C4-2B (cell line): ENCODE measurements at regions not wholly inside any gene's neighbourhood (a gene's known extent, or its start where the extent isn't known, plus 50 kb on each side); places are given as distances from the start of the nearest gene placed in this dataset.

Experiments
- H3K27ac ChIP-seq: fragments of 450-650 bp; 2 replicates; pipeline ENCODE4 v1.5.1; 2017
- ZFX ChIP-seq: fragments of 450-650 bp; IDR thresholded peaks from 2 replicates; pipeline ENCODE4 v1.6.1; 2017
- TF ChIP-seq, protein P1 (sequence below): fragments of 450-650 bp; conservative IDR thresholded peaks from 2 replicates; pipeline ENCODE4 v1.5.1; 2017; ENCODE audit warnings: mild to moderate bottlenecking

DNA sequence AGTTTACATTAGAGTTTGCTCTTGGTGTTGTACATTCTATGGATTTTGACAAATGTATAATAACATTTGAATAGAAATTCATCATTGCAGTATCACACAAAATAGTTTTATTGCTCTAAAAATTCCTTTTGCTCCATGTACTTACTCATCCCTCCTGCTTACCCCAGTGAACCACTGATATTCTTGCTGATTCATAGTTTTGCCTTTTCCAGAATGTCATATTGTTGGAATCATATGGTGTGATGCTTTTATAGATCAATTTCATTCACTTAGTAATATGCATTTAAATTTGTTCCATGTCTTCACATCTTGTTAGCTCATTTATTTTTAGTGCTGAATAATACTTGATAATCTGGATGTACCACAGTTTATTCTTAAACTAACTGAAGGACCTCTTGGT is 1593.2 kb downstream of the C4orf33 start:
- no peak for TF ChIP-seq ZFX
- no peak overlapping the region for H3K27ac ChIP-seq

DNA sequence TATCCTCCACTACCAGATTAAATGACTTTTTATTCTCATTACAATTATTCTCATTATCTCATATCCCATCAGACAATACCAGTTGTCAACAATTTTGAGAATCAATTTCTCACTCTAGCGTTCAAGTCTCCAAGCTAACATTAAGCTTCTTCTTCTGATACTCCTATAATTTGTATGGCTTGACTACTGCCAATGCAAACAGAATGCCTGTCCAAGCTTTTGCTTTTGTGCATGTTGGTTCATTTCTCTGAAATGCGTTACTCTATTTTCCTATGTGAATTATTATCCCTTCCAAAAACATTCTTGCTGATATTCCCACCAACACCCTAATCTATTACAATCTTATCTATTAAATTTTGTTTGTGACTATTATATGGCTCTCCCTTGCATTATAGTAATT is 1602.3 kb downstream of the C4orf33 start:
- TF ChIP-seq, protein P1, sequence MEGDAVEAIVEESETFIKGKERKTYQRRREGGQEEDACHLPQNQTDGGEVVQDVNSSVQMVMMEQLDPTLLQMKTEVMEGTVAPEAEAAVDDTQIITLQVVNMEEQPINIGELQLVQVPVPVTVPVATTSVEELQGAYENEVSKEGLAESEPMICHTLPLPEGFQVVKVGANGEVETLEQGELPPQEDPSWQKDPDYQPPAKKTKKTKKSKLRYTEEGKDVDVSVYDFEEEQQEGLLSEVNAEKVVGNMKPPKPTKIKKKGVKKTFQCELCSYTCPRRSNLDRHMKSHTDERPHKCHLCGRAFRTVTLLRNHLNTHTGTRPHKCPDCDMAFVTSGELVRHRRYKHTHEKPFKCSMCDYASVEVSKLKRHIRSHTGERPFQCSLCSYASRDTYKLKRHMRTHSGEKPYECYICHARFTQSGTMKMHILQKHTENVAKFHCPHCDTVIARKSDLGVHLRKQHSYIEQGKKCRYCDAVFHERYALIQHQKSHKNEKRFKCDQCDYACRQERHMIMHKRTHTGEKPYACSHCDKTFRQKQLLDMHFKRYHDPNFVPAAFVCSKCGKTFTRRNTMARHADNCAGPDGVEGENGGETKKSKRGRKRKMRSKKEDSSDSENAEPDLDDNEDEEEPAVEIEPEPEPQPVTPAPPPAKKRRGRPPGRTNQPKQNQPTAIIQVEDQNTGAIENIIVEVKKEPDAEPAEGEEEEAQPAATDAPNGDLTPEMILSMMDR, result no peak
- TF ChIP-seq ZFX, result no peak

DNA sequence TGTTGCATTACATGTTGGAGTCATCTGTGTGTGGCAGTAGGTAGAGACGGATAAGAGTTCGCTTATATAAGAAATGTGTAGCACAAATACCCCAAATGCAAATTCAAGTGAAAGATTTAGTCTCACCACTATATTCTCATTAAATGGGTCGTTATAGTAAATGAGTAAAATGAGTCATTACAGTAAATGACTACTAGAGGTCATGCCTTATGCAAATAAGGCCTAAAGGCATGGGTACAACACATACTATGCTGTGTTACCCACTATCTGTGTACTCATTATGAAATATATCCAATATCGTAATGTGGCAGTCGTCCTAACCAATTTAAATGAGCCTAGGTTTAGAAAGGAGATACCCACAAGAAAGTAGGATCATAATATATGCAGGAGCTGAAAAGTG is 1603.1 kb downstream of the C4orf33 start:
- no peak overlapping the region for H3K27ac ChIP-seq
- TF ChIP-seq, protein P1, result no peak
- no peak for TF ChIP-seq ZFX

More for the DNA sequence above, 1602.3 kb downstream of the C4orf33 start:
- no peak overlapping the region for H3K27ac ChIP-seq

DNA sequence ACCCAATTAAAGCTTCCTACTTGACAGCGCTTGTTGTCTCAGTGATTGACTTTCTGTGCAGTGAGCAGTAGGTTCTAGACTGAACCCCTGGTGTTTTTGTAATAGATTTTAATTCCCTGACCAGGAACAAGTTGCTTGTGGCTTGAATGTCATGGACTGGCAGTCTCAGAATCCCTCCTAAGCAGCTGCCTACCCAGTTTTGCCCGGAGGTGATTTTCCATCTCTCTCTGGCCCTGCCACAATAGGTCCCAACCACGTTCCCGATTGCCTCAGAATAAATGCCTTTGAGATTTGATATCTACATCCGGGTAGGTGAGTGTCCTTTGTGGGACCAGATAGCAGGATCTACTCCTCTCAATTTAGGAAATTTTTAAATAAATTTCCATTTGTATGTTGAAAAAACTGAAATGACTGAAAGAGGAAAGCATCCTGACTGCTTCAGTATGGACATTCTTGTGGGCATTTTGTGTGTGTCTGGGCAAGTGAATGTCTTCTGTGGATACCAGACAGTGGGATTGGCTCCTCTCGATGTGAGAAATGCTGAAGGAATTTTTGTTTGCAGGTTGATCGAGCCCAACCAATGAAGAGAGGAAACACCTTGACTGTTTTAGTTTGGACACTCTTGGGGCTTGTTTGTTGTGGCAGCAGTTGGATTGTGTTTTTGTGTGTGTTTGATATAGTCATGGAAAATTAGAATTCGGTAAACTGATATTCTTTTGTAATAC is 1607.4 kb downstream of the C4orf33 start:
- no peak overlapping the region for H3K27ac ChIP-seq
- TF ChIP-seq, protein P1, result no peak
- no peak for TF ChIP-seq ZFX

DNA sequence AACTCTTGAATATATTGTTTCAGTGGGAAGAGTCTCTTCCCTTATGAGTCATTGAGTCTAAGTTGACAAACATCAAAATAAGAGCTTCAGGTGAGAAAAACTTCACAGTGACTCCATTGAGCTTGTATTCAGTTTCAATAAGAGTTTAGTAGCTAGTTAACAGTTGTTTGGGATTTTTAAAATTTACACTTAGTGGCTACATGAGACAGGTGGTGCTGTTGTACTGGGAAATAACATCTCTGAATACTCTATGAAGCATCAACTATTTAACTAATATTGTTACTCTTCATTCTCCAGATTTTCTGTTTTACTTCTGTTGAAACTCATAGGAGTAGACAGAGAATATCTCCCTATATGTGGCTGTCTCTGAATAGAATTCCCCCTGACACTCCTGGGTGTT is 1609.1 kb downstream of the C4orf33 start:
- H3K27ac ChIP-seq, result no peak overlapping the region
- TF ChIP-seq, protein P1, result no peak
- no peak for TF ChIP-seq ZFX

DNA sequence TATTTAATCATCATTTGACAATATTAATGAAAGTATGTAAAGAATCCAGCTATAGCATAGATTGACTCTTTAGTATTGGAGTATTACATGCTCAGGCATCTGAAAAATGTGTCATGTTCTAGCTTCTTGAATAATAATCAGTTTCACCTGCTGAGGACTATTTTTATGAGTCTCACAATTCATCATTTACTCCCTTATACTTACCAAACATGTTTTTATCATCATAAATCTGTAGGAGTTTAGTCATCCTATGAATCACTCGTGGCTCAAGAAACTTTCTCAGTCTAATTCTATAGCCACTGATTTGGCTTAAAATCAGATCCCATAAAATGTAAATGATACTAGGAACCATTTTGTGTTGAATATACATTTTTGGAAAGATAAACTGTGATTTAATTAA is 1616.1 kb downstream of the C4orf33 start:
- no peak overlapping the region for H3K27ac ChIP-seq
- TF ChIP-seq ZFX, result no peak
- TF ChIP-seq, protein P1, result no peak

DNA sequence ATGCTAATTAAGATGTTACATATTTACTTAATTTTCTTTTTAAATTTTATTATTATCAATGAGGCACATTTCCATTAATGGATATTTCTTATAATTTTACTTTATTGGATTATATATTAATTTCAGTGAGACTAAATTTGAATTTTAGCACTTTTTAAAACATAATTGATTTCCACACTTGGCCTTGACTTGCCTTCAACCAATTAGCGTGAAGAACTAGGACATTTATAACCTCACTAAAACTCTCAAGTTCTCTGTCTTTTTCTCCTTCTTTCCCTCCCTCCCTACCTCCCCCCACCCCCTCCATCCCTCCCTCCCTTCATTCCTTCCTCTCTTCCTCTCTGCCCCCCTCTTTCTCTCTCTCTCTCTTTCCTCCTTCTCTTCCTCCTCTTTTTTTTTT is 1618.1 kb downstream of the C4orf33 start:
- TF ChIP-seq, protein P1, result no peak
- no peak for TF ChIP-seq ZFX
- no peak overlapping the region for H3K27ac ChIP-seq

DNA sequence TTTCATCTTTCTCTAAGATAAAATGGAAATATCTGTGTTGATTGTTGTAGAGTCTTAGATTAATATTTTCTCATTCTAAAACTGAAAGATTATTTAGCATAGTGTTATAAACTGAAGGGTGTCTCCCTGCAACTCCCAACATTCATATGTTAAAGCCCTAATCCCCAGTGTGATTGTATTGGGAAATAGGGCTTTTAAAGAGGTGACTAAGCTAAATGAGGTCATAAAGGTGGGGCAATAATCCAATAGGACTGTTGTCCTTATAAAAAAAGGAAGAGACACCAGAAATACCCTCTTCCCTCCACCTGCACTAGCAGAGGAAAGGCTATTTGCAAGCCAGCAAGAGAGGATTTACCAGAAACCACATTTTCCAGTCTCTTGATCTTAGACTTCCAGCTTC is 1626.4 kb downstream of the C4orf33 start:
- TF ChIP-seq ZFX, result no peak
- TF ChIP-seq, protein P1, result no peak
- no peak overlapping the region for H3K27ac ChIP-seq
